Cardiac fibroblast (primary cell): ENCODE measurements at regions not wholly inside any gene's neighbourhood (a gene's known extent, or its start where the extent isn't known, plus 50 kb on each side); places are given as distances from the start of the nearest gene placed in this dataset.

ENCODE experiments used
- DNase-seq, 2 donors: peaks; one replicate each; pipeline versions ENCODE4 v3.0.0 to v3.0.0-alpha.2; 2010; ENCODE audit warnings: low read depth in 2 of 2
- H3K4me3 ChIP-seq, 2 donors: replicated peaks in 1 of 2; 1 replicate in 1 of 2; 2 replicates in 1 of 2; pipeline ENCODE4 v1.5.1; 2011; ENCODE audit warnings: low read depth in 2 of 2, low read length in 2 of 2, mild to moderate bottlenecking in 2 of 2, moderate library complexity in 1 of 2
- TF ChIP-seq, protein P1 (sequence below): IDR thresholded peaks from one replicate; pipeline ENCODE4 v1.5.1; 2011; ENCODE audit warnings: low read depth, mild to moderate bottlenecking, low read length, inconsistent platforms

DNA sequence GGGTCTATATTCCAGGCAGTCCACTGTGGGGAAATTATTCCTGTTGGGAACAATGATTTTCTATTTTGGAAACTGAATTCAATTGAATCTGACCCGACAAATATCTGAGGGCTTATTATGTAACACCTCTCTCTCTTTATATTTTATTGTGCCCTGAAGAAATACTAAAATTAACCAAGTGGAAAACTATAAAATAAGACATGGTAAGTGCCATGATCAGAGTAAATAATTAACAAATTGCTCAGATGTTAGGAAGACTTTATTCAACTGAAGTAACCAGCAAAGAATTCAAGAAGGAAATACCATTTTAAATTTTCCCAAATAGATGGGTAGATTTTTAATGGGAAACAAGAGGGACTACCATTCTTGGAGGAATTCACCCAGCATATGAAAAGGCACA, 632.9 kb downstream of the MAFB start:
- no peak for DNase-seq
- no peak overlapping the region for H3K4me3 ChIP-seq
- TF ChIP-seq, protein P1, sequence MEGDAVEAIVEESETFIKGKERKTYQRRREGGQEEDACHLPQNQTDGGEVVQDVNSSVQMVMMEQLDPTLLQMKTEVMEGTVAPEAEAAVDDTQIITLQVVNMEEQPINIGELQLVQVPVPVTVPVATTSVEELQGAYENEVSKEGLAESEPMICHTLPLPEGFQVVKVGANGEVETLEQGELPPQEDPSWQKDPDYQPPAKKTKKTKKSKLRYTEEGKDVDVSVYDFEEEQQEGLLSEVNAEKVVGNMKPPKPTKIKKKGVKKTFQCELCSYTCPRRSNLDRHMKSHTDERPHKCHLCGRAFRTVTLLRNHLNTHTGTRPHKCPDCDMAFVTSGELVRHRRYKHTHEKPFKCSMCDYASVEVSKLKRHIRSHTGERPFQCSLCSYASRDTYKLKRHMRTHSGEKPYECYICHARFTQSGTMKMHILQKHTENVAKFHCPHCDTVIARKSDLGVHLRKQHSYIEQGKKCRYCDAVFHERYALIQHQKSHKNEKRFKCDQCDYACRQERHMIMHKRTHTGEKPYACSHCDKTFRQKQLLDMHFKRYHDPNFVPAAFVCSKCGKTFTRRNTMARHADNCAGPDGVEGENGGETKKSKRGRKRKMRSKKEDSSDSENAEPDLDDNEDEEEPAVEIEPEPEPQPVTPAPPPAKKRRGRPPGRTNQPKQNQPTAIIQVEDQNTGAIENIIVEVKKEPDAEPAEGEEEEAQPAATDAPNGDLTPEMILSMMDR: no peak

DNA sequence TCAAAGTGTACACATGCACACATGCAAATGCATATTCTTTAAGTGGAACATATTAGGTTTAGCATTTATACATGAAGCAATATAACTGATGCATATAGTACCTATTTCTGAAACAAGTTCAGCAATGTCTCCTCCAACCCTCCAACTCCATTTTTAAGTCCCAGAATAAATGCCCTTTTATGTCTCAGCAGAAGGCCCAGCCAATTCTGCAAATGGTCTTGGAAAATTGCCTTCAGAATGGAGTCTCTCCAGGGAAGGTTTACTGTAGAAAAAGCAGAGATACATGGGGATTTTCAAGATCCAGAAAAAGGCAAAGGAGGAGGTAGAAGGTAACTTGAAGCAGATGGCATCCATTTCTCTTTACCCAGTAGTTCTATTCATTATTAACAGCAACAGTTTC, 633.3 kb downstream of the MAFB start:
- H3K4me3 ChIP-seq: no peak overlapping the region
- DNase-seq: no peak
- TF ChIP-seq, protein P1: no peak

DNA sequence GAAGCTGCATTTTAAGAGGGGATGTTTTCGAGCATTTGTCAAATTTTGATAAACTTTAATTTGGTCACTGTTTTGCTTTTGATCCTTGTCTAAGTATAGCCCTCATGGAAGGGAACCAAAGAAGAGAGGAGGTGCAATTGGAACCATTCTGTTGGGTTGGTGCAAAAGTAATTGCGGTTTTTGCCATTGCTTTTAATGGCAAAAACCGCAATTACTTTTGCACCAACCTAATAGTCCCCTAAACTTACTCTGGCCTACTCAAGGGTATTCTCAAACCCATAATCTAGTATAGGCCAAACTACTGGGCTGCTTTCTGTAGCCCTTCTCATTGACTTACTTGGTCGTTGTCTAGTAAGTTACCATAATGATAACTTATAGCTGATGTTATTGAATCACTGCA, 634.7 kb downstream of the MAFB start:
- TF ChIP-seq, protein P1: no peak

DNA sequence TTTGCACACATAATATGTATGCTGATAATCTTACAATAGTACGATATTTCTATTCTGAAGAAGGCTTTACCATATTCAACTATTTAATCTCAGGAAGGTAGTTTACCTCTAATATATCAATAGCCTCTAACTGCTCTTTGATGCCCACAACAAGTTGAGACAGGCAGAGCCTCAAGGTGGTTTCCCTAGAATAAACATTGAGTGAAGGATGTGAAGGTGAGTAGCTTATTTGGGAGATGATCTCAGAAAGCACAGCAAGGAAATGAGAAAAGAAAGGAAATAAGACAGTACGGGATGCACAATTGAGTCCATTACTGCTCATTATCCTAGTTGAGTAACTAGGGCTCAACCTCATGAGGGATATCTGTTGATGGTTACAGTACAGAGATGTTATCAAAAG, 638.4 kb downstream of the MAFB start:
- TF ChIP-seq, protein P1: no peak
- no peak for DNase-seq
- no peak overlapping the region for H3K4me3 ChIP-seq

More for the DNA sequence above, 634.7 kb downstream of the MAFB start:
- no peak overlapping the region for H3K4me3 ChIP-seq
- no peak for DNase-seq

DNA sequence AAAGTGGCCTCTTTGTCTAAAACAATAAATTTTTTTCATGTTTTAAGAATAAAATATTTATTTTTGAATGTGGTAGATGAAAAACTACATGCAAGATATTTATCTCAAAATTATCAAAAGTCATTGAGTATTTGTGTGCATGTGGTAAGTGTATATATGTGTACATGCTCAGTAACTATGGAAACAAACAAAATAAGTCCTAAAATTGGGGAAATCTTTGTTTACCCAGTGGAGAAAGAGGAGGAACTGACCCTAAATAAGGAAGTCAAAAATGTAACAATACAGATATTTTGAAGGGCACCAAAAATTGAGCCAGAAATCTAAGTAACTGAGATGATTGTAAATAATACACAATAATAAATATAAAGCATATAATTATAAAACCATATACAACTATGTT, 639.2 kb downstream of the MAFB start:
- no peak overlapping the region for H3K4me3 ChIP-seq
- DNase-seq: no peak
- TF ChIP-seq, protein P1: no peak

DNA sequence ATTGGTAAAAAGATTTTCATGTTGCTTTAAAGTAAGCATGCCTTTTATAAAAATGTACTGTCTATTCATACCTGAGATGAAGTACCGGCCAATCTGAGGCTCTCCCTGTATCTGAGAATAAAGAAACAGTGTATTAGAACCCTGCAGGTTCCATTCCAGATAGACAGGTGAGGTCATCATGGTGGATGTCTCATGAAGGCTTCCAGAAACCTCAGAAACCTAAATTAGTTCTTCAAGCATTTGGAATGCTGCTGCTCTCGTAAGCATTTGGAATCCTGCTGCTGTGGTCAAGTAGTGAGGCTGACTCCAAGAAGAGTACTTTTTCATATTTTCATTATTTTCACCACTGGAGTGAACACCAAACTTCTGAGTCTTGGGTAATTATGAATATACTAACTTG, 642.3 kb downstream of the MAFB start:
- no peak for DNase-seq
- no peak overlapping the region for H3K4me3 ChIP-seq
- TF ChIP-seq, protein P1: no peak

DNA sequence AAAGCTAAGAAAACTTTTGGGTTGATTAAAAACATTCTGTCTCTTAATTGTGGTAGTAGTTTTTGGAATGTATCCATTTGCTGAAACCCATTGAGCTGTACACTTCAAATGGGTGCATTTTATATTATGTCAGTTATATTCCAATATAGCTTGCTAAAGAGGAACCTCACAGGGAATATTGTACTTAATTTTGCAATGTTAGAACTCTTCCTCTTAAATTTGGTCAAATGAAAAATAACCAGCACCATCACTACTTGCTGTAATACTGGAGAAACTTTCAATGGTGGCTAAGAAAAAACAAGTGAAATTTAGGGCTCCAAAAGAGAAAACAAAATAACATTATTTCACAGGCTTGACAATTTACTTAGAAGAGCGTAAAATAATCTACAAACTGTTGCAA, 651.5 kb downstream of the MAFB start:
- H3K4me3 ChIP-seq: no peak overlapping the region
- DNase-seq: no peak
- TF ChIP-seq, protein P1: no peak
